ENCODE measurements at regions not wholly inside any gene's neighbourhood (a gene's known extent, or its start where the extent isn't known, plus 50 kb on each side); places are given as distances from the start of the nearest gene placed in this dataset.

DNA sequence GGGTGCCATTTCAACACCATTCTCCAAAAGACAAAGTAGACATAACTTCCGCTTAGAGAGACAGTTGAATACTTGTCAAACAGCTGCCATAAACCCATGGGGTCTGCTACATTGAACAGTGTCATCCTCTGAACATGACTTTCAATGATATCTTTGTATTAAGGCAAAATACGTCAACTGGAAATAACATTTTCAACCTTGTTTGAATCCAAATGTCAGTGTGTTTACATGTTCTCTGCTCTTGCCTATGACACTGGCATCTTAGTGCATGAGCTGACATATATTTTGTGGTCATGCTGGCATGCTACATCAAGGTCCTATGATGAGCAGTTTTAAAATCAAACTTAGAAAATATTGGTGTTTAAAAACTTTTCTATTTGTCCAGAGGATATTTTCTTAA lies 1548.1 kb upstream of the LRRTM1 start:
- TF ChIP-seq EZH2 (IDR thresholded peaks at IDR 0.05) (no peak), POLR2AphosphoS5 (IDR thresholded peaks at IDR 0.05; ENCODE audit: borderline replicate concordance, low read depth, low read length) (no peak)

All from SK-N-MC (cell line).